HepG2 (cell line): ENCODE measurements at regions not wholly inside any gene's neighbourhood (a gene's known extent, or its start where the extent isn't known, plus 50 kb on each side); places are given as distances from the start of the nearest gene placed in this dataset.

Experiments used
- ATAC-seq: fragments of 200-7000 bp; cut with Tn5 transposase; 3 replicates; pipeline ENCODE4 v1.9.1; 2020; ENCODE audit warnings: mild to moderate bottlenecking, moderate library complexity
- BruUV-seq: library from RNA; stranded (reverse); fragments of 400-500 nt; replicated peaks from 2 replicates; lab custom pipeline; 2021; lab: Mats Ljungman, UMichigan
- CTCF ChIA-PET: fragments of 300-600 bp; formaldehyde crosslinking; extraction: SDS; loops from one replicate; lab custom pipeline; 2021; ENCODE audit warnings: low total read pairs, inconsistent platforms, low intra/inter-chr PET ratio; lab: Yijun Ruan, JAX
- POLR2A ChIA-PET: fragments of 350-600 bp; sonication (Branson Sonifier 250); formaldehyde crosslinking; loops from one replicate; lab custom pipeline; 2020; ENCODE audit warnings: antibody characterized with exemption, inconsistent platforms; lab: Yijun Ruan, JAX
- DNase-seq: peaks from one replicate; pipeline ENCODE4 v3.0.0-alpha.2; 2015; ENCODE audit warnings: low spot score
- FAIRE-seq: peaks from 3 replicates; lab custom pipeline; 2011; peaks lifted over from hg19 to GRCh38; lab: Jason Lieb, UNC
- H2AFZ ChIP-seq: one replicate; pipeline ENCODE4 v1.6.1; 2011; ENCODE audit warnings: low read length, inconsistent platforms
- H3K27ac ChIP-seq: fragments of 300-600 bp; 3 replicates; pipeline ENCODE4 v1.8.0; 2011; ENCODE audit warnings: mixed run types, mild to moderate bottlenecking, mixed read lengths, low read length, inconsistent platforms; ENCODE audit not compliant: insufficient read depth; ENCODE audit errors: extremely low read length
- H3K27me3 ChIP-seq, 2 experiments: fragments of 200-600 bp in 1 of 2; 2 replicates in 1 of 2; 3 replicates in 1 of 2; pipeline versions ENCODE4 v1.6.0 to v1.8.0; 2011; ENCODE audit warnings: low read length in 2 of 2, mild to moderate bottlenecking in 2 of 2, moderate library complexity in 2 of 2, inconsistent platforms in 1 of 2; ENCODE audit not compliant: insufficient read depth in 2 of 2, control insufficient read depth in 1 of 2
- H3K36me3 ChIP-seq, 2 experiments: fragments of 200-600 bp in 1 of 2; replicated peaks in 1 of 2; 2 replicates in 1 of 2; 3 replicates in 1 of 2; pipeline versions ENCODE4 v1.5.1 to v1.8.0; 2011; ENCODE audit warnings: low read length in 2 of 2, inconsistent platforms in 1 of 2; ENCODE audit not compliant: insufficient read depth in 2 of 2, control insufficient read depth in 1 of 2
- H3K4me1 ChIP-seq: 2 replicates; pipeline ENCODE4 v1.5.1; 2012; ENCODE audit warnings: low read length, inconsistent platforms; ENCODE audit not compliant: insufficient read depth
- H3K4me2 ChIP-seq: 2 replicates; pipeline ENCODE4 v1.6.0; 2011; ENCODE audit warnings: low read depth, low read length, inconsistent platforms
- H3K4me3 ChIP-seq, 3 experiments: fragments of 200-600 bp in 1 of 3; sonication (generic), shearing (Covaris generic) in 1 of 3; replicated peaks in 1 of 3; 2 replicates each; pipeline ENCODE4 v1.5.1; 2011 to 2016; ENCODE audit warnings: low read length in 3 of 3, inconsistent platforms in 2 of 3, low read depth in 2 of 3, mild to moderate bottlenecking in 2 of 3, control low read depth in 1 of 3, mixed read lengths in 1 of 3; ENCODE audit not compliant: insufficient read depth in 1 of 3
- H3K79me2 ChIP-seq: one replicate; pipeline ENCODE4 v1.6.1; 2011; ENCODE audit warnings: low read length, inconsistent platforms; ENCODE audit not compliant: insufficient read depth
- H3K9ac ChIP-seq: 2 replicates; pipeline ENCODE4 v1.6.0; 2011; ENCODE audit warnings: mild to moderate bottlenecking, low read depth, low read length, inconsistent platforms; ENCODE audit not compliant: insufficient read depth
- H3K9me3 ChIP-seq: 2 replicates; pipeline ENCODE4 v1.5.1; 2012; ENCODE audit warnings: mild to moderate bottlenecking, low read length
- H4K20me1 ChIP-seq: 2 replicates; pipeline ENCODE4 v1.6.0; 2011; ENCODE audit warnings: inconsistent platforms, mild to moderate bottlenecking, low read length, moderate library complexity; ENCODE audit not compliant: insufficient read depth
- AHR ChIP-seq: IDR thresholded peaks from 2 replicates; pipeline ENCODE4 v1.6.1; 2018; ENCODE audit warnings: missing genetic modification reagents, missing compliant biosample characterization
- CCAR2 ChIP-seq: fragments of 200-400 bp; formaldehyde crosslinking; optimal IDR thresholded peaks from 2 replicates; pipeline ENCODE3; 2018; ENCODE audit warnings: low read depth, mild to moderate bottlenecking, low read length, moderate library complexity
- RARG ChIP-seq: sonication (generic); formaldehyde crosslinking; IDR thresholded peaks from 2 replicates; pipeline ENCODE4 v1.4.0; 2020; ENCODE audit warnings: low read depth, mild to moderate bottlenecking, missing genetic modification reagents
- TBX2 ChIP-seq: sonication (generic); formaldehyde crosslinking; IDR thresholded peaks from 2 replicates; pipeline ENCODE4 v1.5.0; 2020; ENCODE audit warnings: missing genetic modification reagents, mild to moderate bottlenecking, borderline replicate concordance
- ZFP37 ChIP-seq: sonication (generic); formaldehyde crosslinking; IDR thresholded peaks from 2 replicates; pipeline ENCODE4 v1.4.0; 2020; ENCODE audit warnings: missing genetic modification reagents, borderline replicate concordance
- ZNF256 ChIP-seq: sonication (generic); formaldehyde crosslinking; conservative IDR thresholded peaks from 2 replicates; pipeline ENCODE4 v1.4.0; 2020; ENCODE audit warnings: missing genetic modification reagents
- ZNF354B ChIP-seq: sonication (generic); formaldehyde crosslinking; IDR thresholded peaks from 2 replicates; pipeline ENCODE4 v1.8.0; 2022; ENCODE audit warnings: mild to moderate bottlenecking, missing genetic modification reagents
- ZNF484 ChIP-seq: sonication (generic); formaldehyde crosslinking; IDR thresholded peaks from 2 replicates; pipeline ENCODE4 v1.5.1; 2020; ENCODE audit warnings: mild to moderate bottlenecking, low read depth, missing genetic modification reagents, borderline replicate concordance
- WGBS: methylation state at CpG from one replicate; pipeline ENCODE4 v1.1.6; 2017; ENCODE audit warnings: low lambda C conversion rate; 5-methylcytosine and 5-hydroxymethylcytosine counted together
- in situ Hi-C: cut with HindIII; loops from 2 replicates; pipeline ENCODE4 v1.10.0; 2017; ENCODE audit warnings: low pct_unique_long_range_greater_than_20kb; ENCODE audit not compliant: extremely low pct_ligation_motif_present
- intact Hi-C: fragments of 100-400 bp; cut with micrococcal nuclease; formaldehyde crosslinking; loops from one replicate; pipeline ENCODE4 v1.10.0; 2022; ENCODE audit not compliant: unreplicated experiment
- TF ChIP-seq, protein P1 (sequence below): sonication (generic); formaldehyde crosslinking; IDR thresholded peaks from 2 replicates; pipeline ENCODE4 v1.8.1; 2023; ENCODE audit warnings: missing genetic modification reagents, inconsistent platforms, borderline replicate concordance
- TF ChIP-seq, protein P2 (sequence below): sonication (generic); formaldehyde crosslinking; IDR thresholded peaks from 2 replicates; pipeline ENCODE4 v1.5.1; 2020; ENCODE audit warnings: missing genetic modification reagents, mild to moderate bottlenecking, borderline replicate concordance
- TF ChIP-seq, protein P3 (sequence below): sonication (generic); formaldehyde crosslinking; IDR thresholded peaks from 2 replicates; pipeline ENCODE4 v1.4.0; 2020; ENCODE audit warnings: missing genetic modification reagents, low read depth, mild to moderate bottlenecking, borderline replicate concordance
- TF ChIP-seq, protein P4 (sequence below): sonication (generic); formaldehyde crosslinking; IDR thresholded peaks from 2 replicates; pipeline ENCODE4 v1.4.0; 2020; ENCODE audit warnings: missing genetic modification reagents

DNA sequence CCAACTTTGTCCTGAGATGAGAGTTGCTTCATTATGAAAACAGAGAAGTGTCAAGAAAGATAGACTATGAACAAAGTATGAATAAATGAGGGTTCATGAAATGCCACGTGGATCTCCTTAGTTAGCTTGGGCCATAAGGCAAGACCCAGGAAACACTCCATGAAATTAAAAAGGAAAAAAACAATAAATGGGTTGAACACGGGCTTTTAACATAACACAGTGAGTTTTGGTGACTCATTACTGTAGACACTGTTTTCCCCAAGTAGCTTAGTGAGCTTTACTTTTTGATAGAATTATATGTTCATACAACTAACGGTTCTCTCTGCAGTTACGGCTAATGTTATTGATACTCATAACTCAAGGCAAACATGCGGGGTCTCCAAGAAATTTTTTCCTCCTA, 265.0 kb downstream of the DHX15 start:
- Histone ChIP-seq H3K4me1 (no peaks in the 10 kb centered on the region), H3K27me3 (no peaks in the 10 kb centered on the region; a peak in 1 of 5 replicates), H4K20me1 (no peaks in the 10 kb centered on the region), H3K27ac (no peak overlapping the region), H3K9me3 (no peaks in the 10 kb centered on the region), H2AFZ (no peak overlapping the region), H3K36me3 (no peaks in the 10 kb centered on the region), H3K4me3 (no peak overlapping the region), H3K79me2 (no peaks in the 10 kb centered on the region), H3K4me2 (no peak overlapping the region), H3K9ac (no peak overlapping the region)
- 16% methylated on average over 5 of the region's 5 CpGs for WGBS
- CTCF ChIA-PET, result no interaction called here
- POLR2A ChIA-PET, result no interaction called here
- in situ Hi-C loops (no loop called here), intact Hi-C loops (no loop called here)
- FAIRE-seq (no peak), ATAC-seq (no peak), DNase-seq (no peak)
- BruUV-seq, result no TSS peak
- TF ChIP-seq, protein P1, sequence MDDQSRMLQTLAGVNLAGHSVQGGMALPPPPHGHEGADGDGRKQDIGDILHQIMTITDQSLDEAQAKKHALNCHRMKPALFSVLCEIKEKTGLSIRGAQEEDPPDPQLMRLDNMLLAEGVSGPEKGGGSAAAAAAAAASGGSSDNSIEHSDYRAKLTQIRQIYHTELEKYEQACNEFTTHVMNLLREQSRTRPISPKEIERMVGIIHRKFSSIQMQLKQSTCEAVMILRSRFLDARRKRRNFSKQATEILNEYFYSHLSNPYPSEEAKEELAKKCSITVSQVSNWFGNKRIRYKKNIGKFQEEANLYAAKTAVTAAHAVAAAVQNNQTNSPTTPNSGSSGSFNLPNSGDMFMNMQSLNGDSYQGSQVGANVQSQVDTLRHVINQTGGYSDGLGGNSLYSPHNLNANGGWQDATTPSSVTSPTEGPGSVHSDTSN, result no peak
- no peak for TF ChIP-seq ZNF484 (CRISPR knock-in tag)
- TF ChIP-seq, protein P2, sequence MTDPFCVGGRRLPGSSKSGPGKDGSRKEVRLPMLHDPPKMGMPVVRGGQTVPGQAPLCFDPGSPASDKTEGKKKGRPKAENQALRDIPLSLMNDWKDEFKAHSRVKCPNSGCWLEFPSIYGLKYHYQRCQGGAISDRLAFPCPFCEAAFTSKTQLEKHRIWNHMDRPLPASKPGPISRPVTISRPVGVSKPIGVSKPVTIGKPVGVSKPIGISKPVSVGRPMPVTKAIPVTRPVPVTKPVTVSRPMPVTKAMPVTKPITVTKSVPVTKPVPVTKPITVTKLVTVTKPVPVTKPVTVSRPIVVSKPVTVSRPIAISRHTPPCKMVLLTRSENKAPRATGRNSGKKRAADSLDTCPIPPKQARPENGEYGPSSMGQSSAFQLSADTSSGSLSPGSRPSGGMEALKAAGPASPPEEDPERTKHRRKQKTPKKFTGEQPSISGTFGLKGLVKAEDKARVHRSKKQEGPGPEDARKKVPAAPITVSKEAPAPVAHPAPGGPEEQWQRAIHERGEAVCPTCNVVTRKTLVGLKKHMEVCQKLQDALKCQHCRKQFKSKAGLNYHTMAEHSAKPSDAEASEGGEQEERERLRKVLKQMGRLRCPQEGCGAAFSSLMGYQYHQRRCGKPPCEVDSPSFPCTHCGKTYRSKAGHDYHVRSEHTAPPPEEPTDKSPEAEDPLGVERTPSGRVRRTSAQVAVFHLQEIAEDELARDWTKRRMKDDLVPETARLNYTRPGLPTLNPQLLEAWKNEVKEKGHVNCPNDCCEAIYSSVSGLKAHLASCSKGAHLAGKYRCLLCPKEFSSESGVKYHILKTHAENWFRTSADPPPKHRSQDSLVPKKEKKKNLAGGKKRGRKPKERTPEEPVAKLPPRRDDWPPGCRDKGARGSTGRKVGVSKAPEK (CRISPR knock-in tag), result no peak

DNA sequence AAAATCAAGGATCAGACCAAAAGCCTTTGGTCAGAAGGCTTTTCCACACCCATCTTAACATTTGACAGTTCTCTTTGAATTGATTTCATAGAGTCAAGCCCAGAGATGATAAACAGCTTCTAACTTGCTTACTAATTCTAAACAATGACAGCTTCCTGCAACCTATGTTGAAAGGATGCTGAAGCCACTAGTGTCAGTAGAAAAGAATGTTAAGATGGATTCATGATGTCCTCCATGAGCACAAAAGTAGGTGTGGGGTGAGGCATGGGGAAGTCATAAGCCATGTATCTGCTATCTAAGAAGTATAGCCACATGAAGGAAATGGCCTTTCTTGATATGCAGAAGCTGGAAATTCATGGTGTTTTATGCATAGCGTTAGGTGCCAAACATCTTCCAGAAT, 269.3 kb downstream of the DHX15 start:
- Histone ChIP-seq H3K4me3 (no peak overlapping the region), H3K79me2 (no peaks in the 10 kb centered on the region), H3K27me3 (no peaks in the 10 kb centered on the region), H4K20me1 (no peaks in the 10 kb centered on the region), H3K9me3 (no peaks in the 10 kb centered on the region), H3K4me1 (peaks cover 17% of the 10 kb centered on the region), H3K9ac (no peak overlapping the region), H3K27ac (no peak overlapping the region), H3K36me3 (no peaks in the 10 kb centered on the region), H3K4me2 (no peak overlapping the region), H2AFZ (no peak overlapping the region)
- DNase-seq, result no peak
- no TSS peak for BruUV-seq
- intact Hi-C loops, result no loop called here
- CTCF ChIA-PET, result no interaction called here
- ATAC-seq, result no peak
- in situ Hi-C loops, result no loop called here
- POLR2A ChIA-PET, result no interaction called here
- 75% methylated on average over 1 of the region's 1 CpG for WGBS
- FAIRE-seq, result no peak
- TF ChIP-seq, protein P3, sequence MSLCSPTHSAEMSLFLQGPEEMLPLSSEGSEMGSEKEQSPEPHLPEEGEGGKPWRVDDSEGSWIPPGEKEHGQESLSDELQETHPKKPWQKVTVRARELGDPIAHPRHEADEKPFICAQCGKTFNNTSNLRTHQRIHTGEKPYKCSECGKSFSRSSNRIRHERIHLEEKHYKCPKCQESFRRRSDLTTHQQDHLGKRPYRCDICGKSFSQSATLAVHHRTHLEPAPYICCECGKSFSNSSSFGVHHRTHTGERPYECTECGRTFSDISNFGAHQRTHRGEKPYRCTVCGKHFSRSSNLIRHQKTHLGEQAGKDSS (CRISPR knock-in tag), result no peak
- TF ChIP-seq CCAR2, result no peak
- TF ChIP-seq ZNF354B (CRISPR knock-in tag), result no peak
- TF ChIP-seq ZFP37 (CRISPR knock-in tag), result no peak
- TF ChIP-seq RARG (CRISPR knock-in tag), result no peak
- TF ChIP-seq TBX2 (CRISPR knock-in tag), result no peak
- TF ChIP-seq, protein P4, sequence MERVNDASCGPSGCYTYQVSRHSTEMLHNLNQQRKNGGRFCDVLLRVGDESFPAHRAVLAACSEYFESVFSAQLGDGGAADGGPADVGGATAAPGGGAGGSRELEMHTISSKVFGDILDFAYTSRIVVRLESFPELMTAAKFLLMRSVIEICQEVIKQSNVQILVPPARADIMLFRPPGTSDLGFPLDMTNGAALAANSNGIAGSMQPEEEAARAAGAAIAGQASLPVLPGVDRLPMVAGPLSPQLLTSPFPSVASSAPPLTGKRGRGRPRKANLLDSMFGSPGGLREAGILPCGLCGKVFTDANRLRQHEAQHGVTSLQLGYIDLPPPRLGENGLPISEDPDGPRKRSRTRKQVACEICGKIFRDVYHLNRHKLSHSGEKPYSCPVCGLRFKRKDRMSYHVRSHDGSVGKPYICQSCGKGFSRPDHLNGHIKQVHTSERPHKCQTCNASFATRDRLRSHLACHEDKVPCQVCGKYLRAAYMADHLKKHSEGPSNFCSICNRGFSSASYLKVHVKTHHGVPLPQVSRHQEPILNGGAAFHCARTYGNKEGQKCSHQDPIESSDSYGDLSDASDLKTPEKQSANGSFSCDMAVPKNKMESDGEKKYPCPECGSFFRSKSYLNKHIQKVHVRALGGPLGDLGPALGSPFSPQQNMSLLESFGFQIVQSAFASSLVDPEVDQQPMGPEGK (CRISPR knock-in tag), result no peak
- no peak for TF ChIP-seq ZNF256 (CRISPR knock-in tag)
- no peak for TF ChIP-seq AHR (CRISPR knock-in tag)
